ENCODE measurements at regions not wholly inside any gene's neighbourhood (a gene's known extent, or its start where the extent isn't known, plus 50 kb on each side); places are given as distances from the start of the nearest gene placed in this dataset.

- TF ChIP-seq, protein P1, sequence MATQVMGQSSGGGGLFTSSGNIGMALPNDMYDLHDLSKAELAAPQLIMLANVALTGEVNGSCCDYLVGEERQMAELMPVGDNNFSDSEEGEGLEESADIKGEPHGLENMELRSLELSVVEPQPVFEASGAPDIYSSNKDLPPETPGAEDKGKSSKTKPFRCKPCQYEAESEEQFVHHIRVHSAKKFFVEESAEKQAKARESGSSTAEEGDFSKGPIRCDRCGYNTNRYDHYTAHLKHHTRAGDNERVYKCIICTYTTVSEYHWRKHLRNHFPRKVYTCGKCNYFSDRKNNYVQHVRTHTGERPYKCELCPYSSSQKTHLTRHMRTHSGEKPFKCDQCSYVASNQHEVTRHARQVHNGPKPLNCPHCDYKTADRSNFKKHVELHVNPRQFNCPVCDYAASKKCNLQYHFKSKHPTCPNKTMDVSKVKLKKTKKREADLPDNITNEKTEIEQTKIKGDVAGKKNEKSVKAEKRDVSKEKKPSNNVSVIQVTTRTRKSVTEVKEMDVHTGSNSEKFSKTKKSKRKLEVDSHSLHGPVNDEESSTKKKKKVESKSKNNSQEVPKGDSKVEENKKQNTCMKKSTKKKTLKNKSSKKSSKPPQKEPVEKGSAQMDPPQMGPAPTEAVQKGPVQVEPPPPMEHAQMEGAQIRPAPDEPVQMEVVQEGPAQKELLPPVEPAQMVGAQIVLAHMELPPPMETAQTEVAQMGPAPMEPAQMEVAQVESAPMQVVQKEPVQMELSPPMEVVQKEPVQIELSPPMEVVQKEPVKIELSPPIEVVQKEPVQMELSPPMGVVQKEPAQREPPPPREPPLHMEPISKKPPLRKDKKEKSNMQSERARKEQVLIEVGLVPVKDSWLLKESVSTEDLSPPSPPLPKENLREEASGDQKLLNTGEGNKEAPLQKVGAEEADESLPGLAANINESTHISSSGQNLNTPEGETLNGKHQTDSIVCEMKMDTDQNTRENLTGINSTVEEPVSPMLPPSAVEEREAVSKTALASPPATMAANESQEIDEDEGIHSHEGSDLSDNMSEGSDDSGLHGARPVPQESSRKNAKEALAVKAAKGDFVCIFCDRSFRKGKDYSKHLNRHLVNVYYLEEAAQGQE (tag by site-specific recombination; IDR thresholded peaks at IDR 0.05), result no peak
- TF ChIP-seq GLIS1 (tag by site-specific recombination; IDR thresholded peaks at IDR 0.05), result no peak
- no peak for TF ChIP-seq TCF7L2 (IDR thresholded peaks at IDR 0.05; ENCODE audit: borderline replicate concordance, low read depth, low read length)
- TF ChIP-seq CTCF (tag by site-specific recombination; IDR thresholded peaks at IDR 0.05), result no peak
- TF ChIP-seq RBAK (tag by site-specific recombination; IDR thresholded peaks at IDR 0.05), result no peak
- no peak for TF ChIP-seq ZNF404 (tag by site-specific recombination; IDR thresholded peaks at IDR 0.05)
- TF ChIP-seq ZNF792 (tag by site-specific recombination; IDR thresholded peaks at IDR 0.05), result no peak
- TF ChIP-seq, protein P2, sequence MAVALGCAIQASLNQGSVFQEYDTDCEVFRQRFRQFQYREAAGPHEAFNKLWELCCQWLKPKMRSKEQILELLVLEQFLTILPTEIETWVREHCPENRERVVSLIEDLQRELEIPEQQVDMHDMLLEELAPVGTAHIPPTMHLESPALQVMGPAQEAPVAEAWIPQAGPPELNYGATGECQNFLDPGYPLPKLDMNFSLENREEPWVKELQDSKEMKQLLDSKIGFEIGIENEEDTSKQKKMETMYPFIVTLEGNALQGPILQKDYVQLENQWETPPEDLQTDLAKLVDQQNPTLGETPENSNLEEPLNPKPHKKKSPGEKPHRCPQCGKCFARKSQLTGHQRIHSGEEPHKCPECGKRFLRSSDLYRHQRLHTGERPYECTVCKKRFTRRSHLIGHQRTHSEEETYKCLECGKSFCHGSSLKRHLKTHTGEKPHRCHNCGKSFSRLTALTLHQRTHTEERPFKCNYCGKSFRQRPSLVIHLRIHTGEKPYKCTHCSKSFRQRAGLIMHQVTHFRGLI (tag by site-specific recombination; IDR thresholded peaks at IDR 0.05), result no peak
- TF ChIP-seq ZNF274 (IDR thresholded peaks at IDR 0.05; ENCODE audit: low read length), result no peak
- no peak for TF ChIP-seq ZNF274 (tag by site-specific recombination; IDR thresholded peaks at IDR 0.05; ENCODE audit: borderline replicate concordance)
- TF ChIP-seq ZNF433 (tag by site-specific recombination; IDR thresholded peaks at IDR 0.05; ENCODE audit: low read depth), result no peak
- no peak for TF ChIP-seq ZNF394 (tag by site-specific recombination; IDR thresholded peaks at IDR 0.05; ENCODE audit: borderline replicate concordance)
Observed at GRCh38 chr5:121526908-121527307, 324.8 kb upstream of the FTMT start.
